ENCODE measurements at regions not wholly inside any gene's neighbourhood (a gene's known extent, or its start where the extent isn't known, plus 50 kb on each side); places are given as distances from the start of the nearest gene placed in this dataset.

GRCh38 chr3:72219752-72220151 lies 434.8 kb upstream of the PROK2 start:
- no peak for FAIRE-seq
- H4K91ac ChIP-seq (replicated peaks; ENCODE audit: insufficient read length, low read length) = no peak overlapping the region

More at GRCh38 chr3:72219752-72220151, 434.8 kb upstream of the PROK2 start:
- Histone ChIP-seq H3K23ac (ENCODE audit: insufficient read length) (no peak overlapping the region), H4K5ac (ENCODE audit: insufficient read length, low read depth, low read length) (no peak overlapping the region), H3K56ac (replicated peaks; ENCODE audit: insufficient read length, low read depth, low read length) (no peak overlapping the region), H3K23me2 (ENCODE audit: low read depth, low read length) (no peaks in the 10 kb centered on the region; the same call in 1 of the 2 replicates), H2BK5ac (ENCODE audit: low read depth, low read length) (no peak overlapping the region), H3K79me2 (ENCODE audit: control insufficient read depth in 1 of 2, insufficient read depth in 2 of 2, low read length in 2 of 2) (no peaks in the 10 kb centered on the region), H3K4me1 (replicated peaks in 1 of 4; ENCODE audit: control insufficient read depth in 3 of 4, insufficient read depth in 4 of 4, low read length in 3 of 4) (no peaks in the 10 kb centered on the region), H2BK20ac (ENCODE audit: low read length) (no peak overlapping the region), H3K36me3 (ENCODE audit: control insufficient read depth in 2 of 4, insufficient read depth in 4 of 4, low read length in 3 of 4) (no peaks in the 10 kb centered on the region), H3K9ac (replicated peaks in 1 of 4; ENCODE audit: extremely low read depth in 1 of 4, low read depth in 3 of 4, low read length in 3 of 4) (no peak overlapping the region), H2BK15ac (ENCODE audit: low read length) (no peak overlapping the region), H2BK120ac (replicated peaks; ENCODE audit: low read depth, low read length) (no peak overlapping the region), H4K20me1 (replicated peaks in 1 of 2; ENCODE audit: control insufficient read depth in 1 of 2, insufficient read depth in 2 of 2, low read length in 2 of 2) (no peaks in the 10 kb centered on the region), H3K4me3 (ENCODE audit: extremely low read depth in 1 of 4, insufficient read depth in 2 of 4, low read depth in 3 of 4, low read length in 4 of 4) (no peak overlapping the region), H3K27me3 (replicated peaks in 1 of 4; ENCODE audit: control insufficient read depth in 3 of 4, extremely low read depth in 1 of 4, insufficient read depth in 3 of 4, low read length in 3 of 4) (peaks cover 0 to 2% (median 0%) of the 10 kb centered on the region in 4 experiments; a peak in 1 of 7 replicates), H3K79me1 (ENCODE audit: low read depth, low read length) (no peaks in the 10 kb centered on the region; the same call in 1 of the 2 replicates), H2AFZ (ENCODE audit: low read length) (no peak overlapping the region), H3K9me3 (ENCODE audit: insufficient read depth in 2 of 2, low read depth in 1 of 2, low read length in 1 of 2) (peaks cover 2 to 4% of the 10 kb centered on the region in 2 experiments; a peak in 2 of 4 replicates), H2AK5ac (ENCODE audit: low read depth, low read length) (no peak overlapping the region), H3K14ac (ENCODE audit: insufficient read length) (no peak overlapping the region), H3K4me2 (ENCODE audit: insufficient read depth in 1 of 2, low read depth in 2 of 2, low read length in 2 of 2) (no peak overlapping the region), H4K8ac (ENCODE audit: extremely low read depth, insufficient read depth, low read length) (no peak overlapping the region), H3K27ac (ENCODE audit: low read depth, low read length) (no peak overlapping the region), H3K18ac (ENCODE audit: extremely low read depth, low read length) (no peak overlapping the region), H2BK12ac (ENCODE audit: low read depth, low read length) (no peak overlapping the region), H3K4ac (replicated peaks; ENCODE audit: insufficient read length, low read depth, low read length) (no peak overlapping the region)
- no peak for DNase-seq (ENCODE audit: low read depth in 1 of 2, low spot score in 2 of 2)
- 88% methylated on average over 3 of the region's 3 CpGs; no CpG with 5 or more reads in 1 of the 2 experiments for WGBS, 2 experiments (ENCODE audit: extremely low coverage in 1 of 2, insufficient coverage in 1 of 2, insufficient read length in 1 of 2, insufficient replicate concordance in 2 of 2, low coverage in 1 of 2, low lambda C conversion rate in 2 of 2, missing lambda C conversion rate in 1 of 2)
- CTCF ChIA-PET (ENCODE audit: partially characterized antibody) = interaction anchor here (0.6 to 1.1 kb wide), 3 partner anchors 290 to 720 kb away, joined by 3 to 4 read pairs (median 3); no protein-coding TSS in a partner anchor
- no peak for TF ChIP-seq ATF3 (IDR thresholded peaks at IDR 0.05; ENCODE audit: insufficient read depth, low read depth, low read length)
- POLR2A ChIA-PET (ENCODE audit: partially characterized antibody) = no interaction called here

Data from H1 (cell line).